PFSK-1 (cell line): ENCODE measurements at regions not wholly inside any gene's neighbourhood (a gene's known extent, or its start where the extent isn't known, plus 50 kb on each side); places are given as distances from the start of the nearest gene placed in this dataset.

Experiments used
- POLR2AphosphoS5 ChIP-seq: IDR thresholded peaks from 2 replicates; pipeline ENCODE4 v1.6.1; 2012; ENCODE audit warnings: low read depth, mild to moderate bottlenecking, control low read depth, low read length, moderate library complexity
- SIN3A ChIP-seq: IDR thresholded peaks from 2 replicates; pipeline ENCODE4 v1.6.1; 2012; ENCODE audit warnings: mild to moderate bottlenecking, low read length, moderate library complexity, borderline replicate concordance; ENCODE audit not compliant: insufficient read depth
- TAF1 ChIP-seq: IDR thresholded peaks from 2 replicates; pipeline ENCODE4 v1.6.1; 2012; ENCODE audit warnings: low read length, control low read depth, borderline replicate concordance; ENCODE audit not compliant: insufficient read depth

DNA sequence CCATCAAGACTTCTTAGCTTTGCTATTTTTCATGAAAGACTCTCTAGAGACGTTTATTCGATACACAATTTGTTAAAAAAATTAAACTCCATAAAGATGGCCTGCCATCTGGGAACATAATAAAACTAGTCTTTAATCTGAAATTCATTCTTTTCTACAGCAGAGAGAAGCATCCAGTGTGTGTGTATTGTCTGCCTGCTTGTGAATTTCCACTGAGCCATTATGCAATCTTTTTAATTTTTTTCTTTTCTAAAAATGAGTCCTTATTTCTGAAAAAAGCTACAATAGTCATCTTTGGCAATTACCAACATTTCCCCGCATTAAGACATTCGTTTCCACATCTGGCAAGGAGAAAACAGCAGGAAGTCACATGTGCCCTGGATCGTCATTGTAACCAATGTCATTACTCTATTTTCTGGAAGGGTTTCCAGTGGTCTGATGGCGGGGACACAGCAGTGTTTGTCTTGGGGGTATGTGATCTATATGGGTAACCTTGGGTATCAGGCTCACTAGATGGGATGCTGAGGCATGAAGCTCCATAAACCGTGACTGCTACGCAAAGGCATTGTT is 263.1 kb downstream of the MSX2 start:
- TF ChIP-seq POLR2AphosphoS5 (no peak), TAF1 (no peak), SIN3A (no peak)
